TTC549 (cell line): ENCODE measurements at regions not wholly inside any gene's neighbourhood (a gene's known extent, or its start where the extent isn't known, plus 50 kb on each side); places are given as distances from the start of the nearest gene placed in this dataset.

Source experiments
- FAIRE-seq: peaks from 2 replicates; lab custom pipeline; 2012; peaks lifted over from hg19 to GRCh38; lab: Jason Lieb, UNC

DNA sequence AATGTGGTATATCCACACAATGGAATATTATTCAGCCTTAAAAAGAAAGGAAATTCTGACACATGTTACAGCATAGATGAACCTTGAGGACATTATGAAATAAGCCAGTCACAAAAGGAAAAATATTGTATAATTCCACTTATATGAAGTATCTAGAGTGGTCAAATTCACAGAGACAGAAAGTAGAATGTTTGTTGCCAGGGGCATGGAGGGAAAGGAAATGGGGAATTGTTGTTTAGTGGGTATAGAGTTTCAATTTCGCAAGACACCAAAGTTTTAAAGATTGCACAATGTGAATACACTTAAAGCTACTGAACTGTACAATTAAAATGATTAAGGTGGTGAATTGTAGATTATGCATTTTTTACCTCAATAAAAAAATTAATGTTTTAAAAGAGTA is 92.9 kb downstream of the TXNL1 start:
- no peak for FAIRE-seq

DNA sequence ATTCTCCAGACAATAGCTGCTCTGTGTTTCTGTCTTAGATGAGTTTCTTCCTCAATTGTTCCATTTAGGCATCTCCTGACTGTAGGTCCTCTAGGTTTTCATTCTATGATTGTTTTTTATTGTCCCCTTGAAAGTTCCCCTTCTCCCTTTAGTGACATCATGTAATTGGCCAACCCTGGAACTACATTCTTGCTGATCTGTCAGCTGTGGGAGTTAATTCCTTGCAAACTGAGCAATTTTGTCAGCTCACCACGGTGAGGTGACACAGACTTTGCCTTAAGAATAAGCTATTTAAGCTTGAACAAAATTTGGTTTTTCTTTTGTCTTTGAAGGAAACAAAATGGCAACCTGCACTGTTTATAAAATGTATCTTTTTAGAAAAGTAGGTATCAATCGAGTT is 95.9 kb downstream of the TXNL1 start:
- no peak for FAIRE-seq

- no peak for FAIRE-seq
Measured at GRCh38 chr18:56541793-56542192, 96.6 kb downstream of the TXNL1 start.

- FAIRE-seq: no peak
Measured at GRCh38 chr18:56541340-56541739, 97.1 kb downstream of the TXNL1 start.

DNA sequence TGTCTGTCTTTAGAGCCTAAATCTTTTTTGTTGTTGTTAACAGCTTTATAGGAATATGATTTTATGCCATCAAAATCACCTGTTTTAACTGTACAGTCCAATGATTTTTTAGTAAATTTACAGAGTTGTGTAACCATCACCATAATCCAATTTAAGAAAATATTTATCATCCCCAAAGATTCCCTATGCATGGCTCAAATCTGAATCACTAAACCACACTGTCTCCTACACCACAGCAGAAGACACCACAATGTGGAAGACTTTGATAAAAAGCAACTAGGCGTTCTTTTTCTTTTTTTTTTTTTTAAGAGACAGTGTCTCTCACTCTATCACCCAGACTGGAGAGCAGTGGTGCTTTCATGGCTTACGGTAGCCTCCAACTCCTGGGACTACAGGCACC is 99.6 kb downstream of the TXNL1 start:
- no peak for FAIRE-seq

- FAIRE-seq: no peak
Measured at GRCh38 chr18:56532176-56532840, 106.1 kb downstream of the TXNL1 start.

DNA sequence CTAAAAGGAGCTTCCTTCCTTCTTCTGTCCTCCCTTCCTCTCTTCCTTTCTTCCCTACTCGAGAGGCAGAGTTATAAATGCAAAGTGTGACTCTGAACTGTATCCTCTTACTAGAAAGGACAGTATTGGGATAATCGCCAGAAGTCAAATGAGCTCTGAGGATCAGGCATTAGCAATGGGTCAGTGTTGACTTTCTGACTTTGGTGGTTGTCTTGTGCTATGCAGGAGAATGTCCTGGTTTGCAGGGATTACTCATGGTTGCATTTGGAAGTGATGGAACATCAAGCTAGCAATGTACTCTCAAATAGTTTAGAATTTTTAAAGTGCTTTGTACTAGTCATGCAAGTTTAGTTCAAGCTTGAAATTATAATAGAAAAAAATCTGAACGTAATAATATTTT is 115.6 kb downstream of the TXNL1 start:
- no peak for FAIRE-seq

DNA sequence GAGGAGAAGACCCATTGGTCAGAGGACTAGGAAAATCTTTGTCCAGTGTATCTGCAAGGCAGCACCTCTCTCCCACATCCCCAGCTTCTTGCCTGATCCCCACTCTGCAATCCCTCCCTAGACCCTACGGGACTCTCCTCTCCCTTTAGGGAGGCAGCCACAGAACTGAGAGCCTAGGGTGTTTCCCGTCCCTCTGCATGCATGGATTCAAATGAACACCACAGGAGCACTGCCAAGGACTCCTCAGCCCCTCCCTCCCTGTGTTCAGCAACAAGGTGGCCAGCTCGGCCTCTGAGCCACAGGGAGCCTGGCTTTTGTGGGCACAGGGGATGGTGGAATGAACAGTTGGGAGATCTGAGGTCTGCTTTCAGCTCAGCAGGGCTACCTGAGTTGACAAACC is 117.1 kb downstream of the TXNL1 start:
- FAIRE-seq: no peak

DNA sequence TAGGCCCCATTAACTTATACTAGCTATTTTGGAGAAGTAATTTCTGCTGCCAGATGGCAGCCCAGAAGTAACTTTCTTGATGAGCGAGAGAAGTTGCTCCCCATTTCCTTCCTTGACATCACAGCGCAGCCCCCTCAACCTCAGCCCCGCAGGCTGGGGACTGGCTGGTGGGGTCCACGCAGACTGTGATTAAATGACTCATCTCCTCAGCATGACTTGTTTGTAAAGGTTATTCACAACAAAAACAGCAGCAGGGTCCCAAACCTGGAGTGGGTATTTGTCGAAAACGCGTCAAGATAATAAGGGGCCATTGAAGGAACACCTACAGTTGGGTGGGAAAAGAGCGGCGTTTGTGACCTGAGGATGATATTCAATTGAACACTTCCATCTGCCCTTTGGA is 120.6 kb downstream of the TXNL1 start:
- no peak for FAIRE-seq

DNA sequence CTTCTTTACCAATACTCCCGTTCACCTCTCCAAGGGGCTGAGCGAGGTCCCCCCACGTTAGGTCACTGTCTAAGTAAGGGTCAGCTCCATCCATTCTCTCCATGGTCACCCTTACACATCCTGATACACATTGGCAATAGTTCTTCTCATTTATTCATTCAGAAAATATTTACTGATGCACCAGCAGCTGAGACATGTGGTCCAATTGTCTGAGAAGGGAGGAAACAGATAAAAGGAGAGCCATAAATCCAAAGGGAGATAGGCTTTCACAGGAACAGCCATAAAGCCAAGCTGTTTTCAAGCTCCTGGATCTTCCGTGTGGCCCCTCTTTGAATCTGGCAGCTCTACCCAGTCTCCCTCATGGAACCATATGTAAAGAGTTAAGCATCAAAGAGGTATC is 121.2 kb downstream of the TXNL1 start:
- no peak for FAIRE-seq

- FAIRE-seq: no peak
Measured at GRCh38 chr18:56516789-56517188, 121.6 kb downstream of the TXNL1 start.

GRCh38 chr18:56515522-56515921 is 122.9 kb downstream of the TXNL1 start:
- no peak for FAIRE-seq

DNA sequence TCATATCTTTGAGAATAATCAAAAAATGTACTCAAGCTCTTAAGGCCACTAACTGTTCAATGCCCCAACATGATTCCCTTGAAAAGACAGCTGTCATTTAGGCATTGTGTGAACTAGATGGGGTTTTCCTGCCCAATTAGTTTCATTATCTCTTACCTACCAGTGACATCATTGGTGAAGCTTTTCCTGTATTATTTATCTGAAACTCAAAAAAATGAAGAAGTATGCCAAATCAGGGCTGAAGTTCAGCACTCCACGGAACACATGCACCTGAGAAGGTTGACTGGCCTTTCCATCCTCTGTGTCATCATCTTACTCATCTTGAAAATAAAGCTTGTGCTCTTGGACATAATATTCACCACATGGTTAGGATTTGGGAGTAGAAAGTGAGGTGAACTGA is 126.4 kb downstream of the TXNL1 start:
- FAIRE-seq: no peak

DNA sequence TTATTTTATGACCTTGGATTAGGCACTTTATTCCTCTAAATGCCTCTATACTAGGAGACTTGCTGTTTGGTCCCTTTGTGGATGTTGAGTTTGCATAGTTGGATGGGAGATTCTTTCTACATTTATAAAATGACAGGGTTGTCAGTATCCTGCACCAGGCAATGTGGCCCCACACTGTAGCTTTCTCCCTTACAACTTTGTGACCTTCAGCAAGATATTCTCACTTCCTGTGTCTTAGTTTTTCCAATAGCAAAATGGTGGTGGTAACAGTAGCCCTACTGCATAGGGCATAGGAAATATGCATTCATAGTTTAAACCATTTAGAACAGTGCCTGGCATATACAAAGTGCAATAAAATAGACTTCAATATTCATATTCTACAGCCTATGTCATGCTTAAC is 128.3 kb downstream of the TXNL1 start:
- FAIRE-seq: no peak

DNA sequence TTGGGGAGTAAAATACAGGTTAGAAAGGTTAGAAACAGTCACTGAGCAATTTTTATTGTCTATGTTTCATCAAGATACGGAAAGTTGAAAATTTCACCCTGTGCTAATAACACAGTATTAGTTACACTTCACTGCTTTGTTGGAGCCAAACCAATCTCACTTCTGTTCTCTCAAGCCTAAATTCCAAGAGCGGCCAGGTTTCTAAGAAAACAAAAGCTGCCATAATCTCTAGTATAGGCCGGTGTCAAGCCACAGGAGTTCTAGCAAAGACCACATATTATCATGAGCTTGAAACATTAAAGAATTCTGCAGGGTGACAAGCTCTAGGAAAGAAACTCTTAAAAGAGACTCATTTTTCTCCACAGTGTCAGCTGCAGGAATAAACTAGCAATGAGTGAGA is 128.7 kb downstream of the TXNL1 start:
- FAIRE-seq: no peak

DNA sequence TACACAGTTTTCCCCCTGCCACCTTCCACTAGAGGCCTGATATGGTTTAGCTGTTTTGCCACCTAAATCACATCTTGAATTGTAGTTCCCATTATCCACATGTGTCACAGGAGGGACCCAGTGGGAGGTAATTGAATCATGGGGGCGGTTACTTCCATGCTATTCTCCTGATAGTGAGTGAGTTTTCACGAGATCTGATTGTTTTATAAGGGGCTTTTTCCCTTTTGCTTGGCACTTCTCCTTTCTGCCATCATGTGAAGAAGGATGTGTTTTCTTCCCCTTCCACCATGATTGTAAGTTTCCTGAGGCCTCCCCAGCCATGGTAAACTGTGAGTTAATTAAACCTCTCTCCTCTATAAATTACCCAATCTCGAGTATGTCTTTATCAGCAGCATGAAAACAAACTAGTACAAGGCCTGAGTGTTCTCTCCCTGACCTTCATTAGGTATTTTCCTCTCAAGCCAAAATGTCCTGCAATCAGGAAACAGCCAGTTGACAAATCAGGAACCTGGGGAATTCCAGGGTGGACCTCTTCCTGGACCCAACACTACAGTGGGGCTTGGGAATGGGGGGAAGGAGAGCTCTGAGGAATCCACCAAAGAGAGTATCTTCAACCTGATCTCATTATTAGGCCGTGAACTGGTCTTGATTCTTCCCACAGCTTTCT is 129.9 kb downstream of the TXNL1 start:
- no peak for FAIRE-seq

GRCh38 chr18:56505971-56506370 is 132.4 kb downstream of the TXNL1 start:
- no peak for FAIRE-seq

DNA sequence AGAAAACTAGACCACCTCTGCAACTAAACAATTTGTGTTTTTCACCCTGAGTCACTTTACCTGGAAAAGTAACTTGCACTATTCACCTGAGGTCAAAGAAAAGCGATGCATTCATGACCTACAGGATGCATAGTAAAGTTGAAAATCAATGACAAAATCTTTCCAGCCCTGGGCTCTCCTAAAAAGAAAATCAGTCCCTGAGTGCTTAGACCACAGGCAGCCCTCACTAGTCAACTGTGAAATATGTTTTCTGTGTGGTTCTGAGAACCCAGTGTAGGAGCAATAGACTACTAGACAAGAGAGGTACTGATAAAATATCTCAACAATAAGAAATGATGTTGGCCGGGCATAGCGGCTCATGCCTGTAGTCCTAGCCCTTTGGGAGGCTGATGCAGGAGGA is 133.1 kb downstream of the TXNL1 start:
- FAIRE-seq: no peak

DNA sequence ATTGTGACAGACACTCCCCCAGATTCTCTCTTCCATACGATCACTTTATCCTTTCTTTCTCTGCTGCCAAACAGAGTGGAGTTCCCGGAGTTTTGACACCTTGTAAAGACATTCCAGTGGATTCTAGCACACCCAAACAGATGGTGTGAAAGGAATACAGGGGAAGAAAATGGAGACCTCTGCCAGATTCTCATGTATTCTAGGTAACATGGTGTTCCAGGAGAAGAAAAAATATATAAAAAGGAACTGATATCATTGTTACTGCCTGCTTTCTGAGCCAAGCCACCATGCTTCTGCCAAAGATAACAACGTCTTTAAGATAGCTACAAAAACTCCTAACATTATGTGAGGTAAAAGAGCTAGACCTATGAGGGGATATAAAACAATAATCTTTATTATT is 136.5 kb downstream of the TXNL1 start:
- FAIRE-seq: no peak

GRCh38 chr18:56495884-56496283 is 142.5 kb downstream of the TXNL1 start:
- no peak for FAIRE-seq

DNA sequence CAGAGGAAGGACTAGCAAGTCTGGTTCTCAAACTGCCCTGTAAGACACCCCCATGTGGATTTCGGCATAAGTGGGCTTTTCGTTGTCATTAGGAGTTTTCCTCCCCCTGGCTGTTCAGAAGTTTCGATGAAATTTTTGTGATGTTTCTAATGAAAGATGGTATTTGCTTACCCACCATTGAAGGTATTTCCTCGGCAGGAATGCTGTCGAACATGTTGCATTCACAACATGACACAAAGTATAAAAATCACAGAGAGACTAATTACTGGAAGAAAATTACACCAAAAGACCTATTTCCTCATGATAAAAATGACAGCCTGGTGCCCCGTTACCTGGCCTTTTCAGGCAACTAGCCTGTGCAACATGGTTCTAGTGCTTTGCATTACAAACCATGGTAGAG is 144.9 kb downstream of the TXNL1 start:
- FAIRE-seq: no peak

- FAIRE-seq: no peak
Measured at GRCh38 chr18:56492136-56492535, 146.3 kb downstream of the TXNL1 start.

- FAIRE-seq: no peak
Measured at GRCh38 chr18:56490942-56491341, 147.4 kb downstream of the TXNL1 start.

DNA sequence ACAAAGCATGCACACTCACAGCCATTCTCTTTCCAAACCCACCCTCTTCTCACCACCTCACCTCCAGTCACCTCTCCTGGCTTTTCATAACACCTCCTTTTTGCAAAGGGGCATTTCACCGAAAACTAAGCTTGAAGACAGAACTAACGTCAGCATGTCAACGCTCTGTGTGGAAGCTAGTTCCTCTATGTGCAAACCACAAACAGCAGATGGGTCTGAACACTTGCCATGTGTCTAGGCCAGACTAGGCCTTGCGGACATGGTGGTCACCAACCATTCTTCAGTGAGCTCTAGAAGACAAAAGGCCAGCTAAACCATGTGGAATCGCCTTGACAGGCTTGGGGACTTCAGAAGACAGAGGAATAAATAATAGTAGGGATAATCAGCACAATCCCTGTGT is 148.5 kb downstream of the TXNL1 start:
- FAIRE-seq: no peak
